Astrocyte (in vitro differentiated cells and primary cell): ENCODE measurements at regions not wholly inside any gene's neighbourhood (a gene's known extent, or its start where the extent isn't known, plus 50 kb on each side); places are given as distances from the start of the nearest gene placed in this dataset.

Experiments used
- DNase-seq: peaks from one replicate; pipeline ENCODE4 v3.0.0-alpha.2; 2010; ENCODE audit warnings: low read depth
- FAIRE-seq: peaks from 2 replicates; lab custom pipeline; 2011; peaks lifted over from hg19 to GRCh38; lab: Jason Lieb, UNC
- H2AFZ ChIP-seq: 2 replicates; pipeline ENCODE4 v1.6.0; 2012; ENCODE audit warnings: low read depth, low read length, inconsistent platforms
- H3K27ac ChIP-seq: 2 replicates; pipeline ENCODE4 v1.5.1; 2011; ENCODE audit warnings: low read depth, low read length, inconsistent platforms
- H3K27me3 ChIP-seq: 2 replicates; pipeline ENCODE4 v1.6.0; 2011; ENCODE audit warnings: low read length, inconsistent platforms; ENCODE audit not compliant: insufficient read depth
- H3K36me3 ChIP-seq: 2 replicates; pipeline ENCODE4 v1.5.1; 2011; ENCODE audit warnings: low read length, inconsistent platforms; ENCODE audit not compliant: insufficient read depth
- H3K4me1 ChIP-seq: 2 replicates; pipeline ENCODE4 v1.5.1; 2011; ENCODE audit warnings: low read length, inconsistent platforms; ENCODE audit not compliant: insufficient read depth
- H3K4me2 ChIP-seq: 2 replicates; pipeline ENCODE4 v1.6.0; 2012; ENCODE audit warnings: low read length, inconsistent platforms
- H3K4me3 ChIP-seq: 2 replicates; pipeline ENCODE4 v1.5.1; 2011; ENCODE audit warnings: low read depth, mild to moderate bottlenecking, low read length, inconsistent platforms; ENCODE audit not compliant: insufficient read depth
- H3K79me2 ChIP-seq: 2 replicates; pipeline ENCODE4 v1.6.0; 2012; ENCODE audit warnings: mild to moderate bottlenecking, low read length, inconsistent platforms; ENCODE audit not compliant: insufficient read depth
- H3K9ac ChIP-seq: 2 replicates; pipeline ENCODE4 v1.6.0; 2012; ENCODE audit warnings: mild to moderate bottlenecking, low read length, inconsistent platforms
- H3K9me3 ChIP-seq: 2 replicates; pipeline ENCODE4 v1.5.1; 2012; ENCODE audit warnings: low read depth, mild to moderate bottlenecking, low read length, inconsistent platforms; ENCODE audit not compliant: insufficient read depth
- H4K20me1 ChIP-seq: 2 replicates; pipeline ENCODE4 v1.6.0; 2012; ENCODE audit warnings: low read length, inconsistent platforms; ENCODE audit not compliant: insufficient read depth
- H3K27ac Mint-ChIP-seq: one replicate; pipeline ENCODE4 v1.8.0; 2021; ENCODE audit warnings: mild to moderate bottlenecking, mixed read lengths; ENCODE audit not compliant: unreplicated experiment
- H3K27me3 Mint-ChIP-seq: one replicate; pipeline ENCODE4 v1.8.0; 2021; ENCODE audit warnings: low read depth, mixed read lengths; ENCODE audit not compliant: unreplicated experiment
- H3K36me3 Mint-ChIP-seq: one replicate; pipeline ENCODE4 v1.8.0; 2021; ENCODE audit warnings: low read depth, mixed read lengths; ENCODE audit not compliant: unreplicated experiment
- H3K4me1 Mint-ChIP-seq: one replicate; pipeline ENCODE4 v1.8.0; 2021; ENCODE audit warnings: low read depth, mixed read lengths; ENCODE audit not compliant: unreplicated experiment
- H3K4me3 Mint-ChIP-seq: one replicate; pipeline ENCODE4 v1.8.0; 2021; ENCODE audit warnings: mild to moderate bottlenecking, moderate library complexity, mixed read lengths; ENCODE audit not compliant: unreplicated experiment
- H3K9me3 Mint-ChIP-seq: one replicate; pipeline ENCODE4 v1.8.0; 2021; ENCODE audit warnings: mild to moderate bottlenecking, mixed read lengths; ENCODE audit not compliant: unreplicated experiment
- EZH2 ChIP-seq: IDR thresholded peaks from 2 replicates; pipeline ENCODE4 v1.6.1; 2012; ENCODE audit warnings: mild to moderate bottlenecking, low read length, inconsistent platforms; ENCODE audit not compliant: insufficient read depth
- TF ChIP-seq, protein P1 (sequence below): IDR thresholded peaks from 2 replicates; pipeline ENCODE4 v1.5.1; 2011; ENCODE audit warnings: low read depth, mild to moderate bottlenecking, inconsistent platforms, low read length, moderate library complexity; ENCODE audit not compliant: insufficient read depth

- H3K36me3 Mint-ChIP-seq: no peaks in the 10 kb centered on the region
- H3K27me3 Mint-ChIP-seq: no peaks in the 10 kb centered on the region
- Histone ChIP-seq H3K27me3 (no peaks in the 10 kb centered on the region), H3K27ac (no peak overlapping the region), H3K9me3 (no peaks in the 10 kb centered on the region), H4K20me1 (no peaks in the 10 kb centered on the region), H3K36me3 (no peaks in the 10 kb centered on the region), H3K4me3 (no peak overlapping the region), H3K79me2 (no peaks in the 10 kb centered on the region), H3K4me2 (peak overlapping the region; percentile 40), H3K9ac (no peak overlapping the region), H2AFZ (no peak overlapping the region), H3K4me1 (no peaks in the 10 kb centered on the region)
- no peak overlapping the region for H3K27ac Mint-ChIP-seq
- H3K4me1 Mint-ChIP-seq: no peaks in the 10 kb centered on the region
- no peak overlapping the region for H3K4me3 Mint-ChIP-seq
- H3K9me3 Mint-ChIP-seq: no peaks in the 10 kb centered on the region
- DNase-seq (peak; percentile 4), FAIRE-seq (no peak)
- TF ChIP-seq, protein P1, sequence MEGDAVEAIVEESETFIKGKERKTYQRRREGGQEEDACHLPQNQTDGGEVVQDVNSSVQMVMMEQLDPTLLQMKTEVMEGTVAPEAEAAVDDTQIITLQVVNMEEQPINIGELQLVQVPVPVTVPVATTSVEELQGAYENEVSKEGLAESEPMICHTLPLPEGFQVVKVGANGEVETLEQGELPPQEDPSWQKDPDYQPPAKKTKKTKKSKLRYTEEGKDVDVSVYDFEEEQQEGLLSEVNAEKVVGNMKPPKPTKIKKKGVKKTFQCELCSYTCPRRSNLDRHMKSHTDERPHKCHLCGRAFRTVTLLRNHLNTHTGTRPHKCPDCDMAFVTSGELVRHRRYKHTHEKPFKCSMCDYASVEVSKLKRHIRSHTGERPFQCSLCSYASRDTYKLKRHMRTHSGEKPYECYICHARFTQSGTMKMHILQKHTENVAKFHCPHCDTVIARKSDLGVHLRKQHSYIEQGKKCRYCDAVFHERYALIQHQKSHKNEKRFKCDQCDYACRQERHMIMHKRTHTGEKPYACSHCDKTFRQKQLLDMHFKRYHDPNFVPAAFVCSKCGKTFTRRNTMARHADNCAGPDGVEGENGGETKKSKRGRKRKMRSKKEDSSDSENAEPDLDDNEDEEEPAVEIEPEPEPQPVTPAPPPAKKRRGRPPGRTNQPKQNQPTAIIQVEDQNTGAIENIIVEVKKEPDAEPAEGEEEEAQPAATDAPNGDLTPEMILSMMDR: no peak
- no peak for TF ChIP-seq EZH2
These were observed 1275.0 kb upstream of the CDH9 start for GRCh38 chr5:28313321-28313951.

DNA sequence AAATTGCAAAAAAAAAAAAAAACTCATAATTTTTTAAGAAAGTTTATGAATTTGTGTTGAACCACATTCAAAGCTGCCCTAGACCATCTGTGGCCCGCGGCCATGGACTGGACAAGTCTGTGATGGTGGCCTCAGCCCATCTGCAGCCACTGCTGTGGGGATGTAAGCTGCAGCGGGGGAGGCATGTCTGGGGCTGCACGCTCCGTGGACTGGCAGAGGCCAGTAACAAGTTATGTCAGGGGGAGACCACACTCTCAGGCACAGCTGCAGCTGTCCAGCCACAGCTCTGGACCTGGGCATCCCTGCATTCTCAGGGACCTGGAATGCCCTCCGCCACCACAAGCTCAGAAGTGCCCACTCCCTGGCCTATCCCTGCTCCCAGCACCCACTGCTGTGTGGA, 1272.3 kb upstream of the CDH9 start:
- H3K9ac ChIP-seq: no peak overlapping the region
- no peak overlapping the region for H2AFZ ChIP-seq
- no peaks in the 10 kb centered on the region for H3K36me3 ChIP-seq
- H3K36me3 Mint-ChIP-seq: no peaks in the 10 kb centered on the region
- H3K79me2 ChIP-seq: no peaks in the 10 kb centered on the region
- H3K27me3 ChIP-seq: no peaks in the 10 kb centered on the region
- no peaks in the 10 kb centered on the region for H3K27me3 Mint-ChIP-seq
- no peaks in the 10 kb centered on the region for H4K20me1 ChIP-seq
- no peaks in the 10 kb centered on the region for H3K9me3 ChIP-seq
- H3K4me1 ChIP-seq: no peaks in the 10 kb centered on the region
- no peak for FAIRE-seq
- H3K4me2 ChIP-seq: no peak overlapping the region
- H3K4me3 ChIP-seq: no peak overlapping the region
- no peak for TF ChIP-seq EZH2
- TF ChIP-seq, protein P1: no peak
- DNase-seq: no peak
- H3K4me1 Mint-ChIP-seq: no peaks in the 10 kb centered on the region
- H3K4me3 Mint-ChIP-seq: no peak overlapping the region
- H3K9me3 Mint-ChIP-seq: no peaks in the 10 kb centered on the region
- H3K27ac ChIP-seq: no peak overlapping the region
- H3K27ac Mint-ChIP-seq: no peak overlapping the region

DNA sequence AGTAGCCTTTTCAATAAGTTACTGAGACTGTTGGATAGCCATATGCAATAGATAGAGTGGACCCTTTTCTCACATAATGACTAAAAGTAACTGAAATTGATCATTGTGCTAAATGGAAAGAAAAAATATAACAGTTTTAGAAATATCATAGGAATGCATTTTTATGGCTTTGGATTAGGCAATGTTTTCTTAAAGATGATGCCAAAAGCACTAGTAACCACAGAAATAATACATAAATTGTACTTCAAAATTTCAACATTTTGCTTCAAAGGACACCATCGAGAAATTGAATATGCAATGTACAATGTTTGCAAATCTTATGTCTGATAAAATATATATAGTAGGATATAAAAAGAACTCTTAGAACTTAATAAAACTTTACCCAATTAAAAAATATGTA, 1267.5 kb upstream of the CDH9 start:
- Histone ChIP-seq H3K27ac (no peak overlapping the region), H3K4me2 (no peak overlapping the region), H3K4me3 (no peak overlapping the region), H3K79me2 (no peaks in the 10 kb centered on the region), H3K36me3 (no peaks in the 10 kb centered on the region), H3K4me1 (no peaks in the 10 kb centered on the region), H3K9ac (no peak overlapping the region), H3K27me3 (no peaks in the 10 kb centered on the region), H4K20me1 (no peaks in the 10 kb centered on the region), H2AFZ (no peak overlapping the region), H3K9me3 (no peaks in the 10 kb centered on the region)
- Mint-ChIP-seq H3K4me3 (no peak overlapping the region), H3K9me3 (no peaks in the 10 kb centered on the region), H3K4me1 (peaks cover 16% of the 10 kb centered on the region), H3K27me3 (no peaks in the 10 kb centered on the region), H3K27ac (no peak overlapping the region), H3K36me3 (no peaks in the 10 kb centered on the region)
- FAIRE-seq: no peak
- no peak for DNase-seq
- no peak for TF ChIP-seq EZH2
- TF ChIP-seq, protein P1: no peak
